ENCODE measurements at regions not wholly inside any gene's neighbourhood (a gene's known extent, or its start where the extent isn't known, plus 50 kb on each side); places are given as distances from the start of the nearest gene placed in this dataset.
"Not testable (repeated sequence)": the region's sequence is repeated elsewhere in the genome, so short reads cannot be mapped to it uniquely, and the experiment has no call there.

GRCh38 chrY:25396911-25397310 is 225.0 kb upstream of the CDY1 start:
- H3K4me1 ChIP-seq (replicated peaks in 1 of 2); ATAC-seq (replicated peaks in 6 of 8); H3K4me3 ChIP-seq; H3K27ac ChIP-seq; in situ Hi-C loops (cut with MboI; ENCODE audit: low pct_unique_long_range_greater_than_20kb in 2 of 9, low sequenced_read_pairs in 9 of 9, unreplicated experiment in 9 of 9): not testable (repeated sequence)

- peak in 3 of 8 experiments; percentile 52 to 91 (median 91) for ATAC-seq (replicated peaks in 6 of 8)
- in situ Hi-C loops (cut with MboI; ENCODE audit: low pct_unique_long_range_greater_than_20kb in 2 of 9, low sequenced_read_pairs in 9 of 9, unreplicated experiment in 9 of 9); H3K4me3 ChIP-seq; H3K4me1 ChIP-seq (replicated peaks in 1 of 2); H3K27ac ChIP-seq: not testable (repeated sequence)
- no CpG with 5 or more reads among the region's 2 CpGs for WGBS, 10 experiments
Observed at GRCh38 chrY:25399081-25399480, 222.8 kb upstream of the CDY1 start.

DNA sequence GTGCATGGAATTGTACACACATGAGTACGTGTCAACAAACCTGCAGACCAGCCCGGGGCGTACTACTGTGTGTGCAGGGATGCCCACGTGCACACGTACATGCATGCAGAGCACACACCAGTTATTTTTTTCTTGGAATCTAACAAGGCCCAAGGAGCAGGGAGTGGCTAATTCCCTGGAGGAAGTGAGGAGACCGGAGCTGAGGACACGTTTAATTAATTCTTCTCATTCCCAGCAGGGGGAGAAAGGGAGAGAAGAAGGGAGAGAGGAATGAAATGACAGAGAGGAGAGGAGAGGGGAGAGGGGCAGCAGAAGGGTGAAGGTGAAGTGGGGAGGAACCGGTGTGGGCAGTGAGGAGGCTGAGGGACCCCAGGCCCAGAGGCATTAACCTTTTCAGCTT is 213.6 kb upstream of the CDY1 start:
- in situ Hi-C loops (cut with MboI; ENCODE audit: low pct_unique_long_range_greater_than_20kb in 2 of 9, low sequenced_read_pairs in 9 of 9, unreplicated experiment in 9 of 9); ATAC-seq (replicated peaks in 6 of 8); H3K4me3 ChIP-seq; H3K27ac ChIP-seq; H3K4me1 ChIP-seq (replicated peaks in 1 of 2): not testable (repeated sequence)
- WGBS, 10 experiments: no CpG with 5 or more reads among the region's 8 CpGs

All from motor neuron (in vitro differentiated cells).